ENCODE measurements at regions not wholly inside any gene's neighbourhood (a gene's known extent, or its start where the extent isn't known, plus 50 kb on each side); places are given as distances from the start of the nearest gene placed in this dataset.

GRCh38 chr3:124582621-124583395, 147.4 kb upstream of the UMPS start:
- Histone ChIP-seq H3K27me3 (replicated peaks in 1 of 4; ENCODE audit: control insufficient read depth in 3 of 4, extremely low read depth in 1 of 4, insufficient read depth in 3 of 4, low read length in 3 of 4) (peaks cover 12 to 34% (median 31%) of the 10 kb centered on the region in 4 experiments), H3K79me1 (ENCODE audit: low read depth, low read length) (no peaks in the 10 kb centered on the region), H3K18ac (ENCODE audit: extremely low read depth, low read length) (no peak overlapping the region), H2BK15ac (ENCODE audit: low read length) (no peak overlapping the region), H2AFZ (ENCODE audit: low read length) (no peak overlapping the region), H4K5ac (ENCODE audit: insufficient read length, low read depth, low read length) (no peak overlapping the region), H3K79me2 (ENCODE audit: control insufficient read depth in 1 of 2, insufficient read depth in 2 of 2, low read length in 2 of 2) (no peaks in the 10 kb centered on the region), H3K4me1 (replicated peaks in 1 of 4; ENCODE audit: control insufficient read depth in 3 of 4, insufficient read depth in 4 of 4, low read length in 3 of 4) (peaks cover 8 to 22% (median 15%) of the 10 kb centered on the region in 4 experiments), H3K56ac (replicated peaks; ENCODE audit: insufficient read length, low read depth, low read length) (no peak overlapping the region), H3K9me3 (ENCODE audit: insufficient read depth in 2 of 2, low read depth in 1 of 2, low read length in 1 of 2) (no peaks in the 10 kb centered on the region), H3K14ac (ENCODE audit: insufficient read length) (no peak overlapping the region), H3K27ac (ENCODE audit: low read depth, low read length) (no peak overlapping the region), H2BK5ac (ENCODE audit: low read depth, low read length) (no peak overlapping the region), H3K4me2 (ENCODE audit: insufficient read depth in 1 of 2, low read depth in 2 of 2, low read length in 2 of 2) (no peak overlapping the region), H3K4me3 (ENCODE audit: extremely low read depth in 1 of 4, insufficient read depth in 2 of 4, low read depth in 3 of 4, low read length in 4 of 4) (no peak overlapping the region), H2BK20ac (ENCODE audit: low read length) (no peak overlapping the region), H2AK5ac (ENCODE audit: low read depth, low read length) (no peak overlapping the region), H4K8ac (ENCODE audit: extremely low read depth, insufficient read depth, low read length) (no peak overlapping the region), H4K91ac (replicated peaks; ENCODE audit: insufficient read length, low read length) (no peak overlapping the region), H3K36me3 (ENCODE audit: control insufficient read depth in 2 of 4, insufficient read depth in 4 of 4, low read length in 3 of 4) (no peaks in the 10 kb centered on the region), H3K4ac (replicated peaks; ENCODE audit: insufficient read length, low read depth, low read length) (no peak overlapping the region), H2BK12ac (ENCODE audit: low read depth, low read length) (no peak overlapping the region), H4K20me1 (replicated peaks in 1 of 2; ENCODE audit: control insufficient read depth in 1 of 2, insufficient read depth in 2 of 2, low read length in 2 of 2) (no peaks in the 10 kb centered on the region), H3K23ac (ENCODE audit: insufficient read length) (no peak overlapping the region), H2BK120ac (replicated peaks; ENCODE audit: low read depth, low read length) (no peak overlapping the region), H3K23me2 (ENCODE audit: low read depth, low read length) (peaks cover 21% of the 10 kb centered on the region; the same call in 1 of the 2 replicates), H3K9ac (replicated peaks in 1 of 4; ENCODE audit: extremely low read depth in 1 of 4, low read depth in 3 of 4, low read length in 3 of 4) (no peak overlapping the region)
- FAIRE-seq (no peak), DNase-seq (ENCODE audit: low read depth in 1 of 2, low spot score in 2 of 2) (no peak)
- TF ChIP-seq ATF2 (IDR thresholded peaks at IDR 0.05; ENCODE audit: low read length) (no peak), HDAC2 (IDR thresholded peaks at IDR 0.05; ENCODE audit: borderline replicate concordance in 1 of 2, low read depth in 2 of 2, low read length in 2 of 2) (no peak), TAF1 (IDR thresholded peaks at IDR 0.05; ENCODE audit: low read depth, low read length) (no peak), CREB1 (IDR thresholded peaks at IDR 0.05) (no peak)
- WGBS, 2 experiments (ENCODE audit: extremely low coverage in 1 of 2, insufficient coverage in 1 of 2, insufficient read length in 1 of 2, insufficient replicate concordance in 2 of 2, low coverage in 1 of 2, low lambda C conversion rate in 2 of 2, missing lambda C conversion rate in 1 of 2): 63% methylated on average over 3 of the region's 3 CpGs; no CpG with 5 or more reads in 1 of the 2 experiments
- ChIA-PET CTCF (ENCODE audit: partially characterized antibody) (interaction anchor here (0.7 to 2.4 kb wide), 5 partner anchors 17 to 119 kb away, joined by 3 to 7 read pairs (median 3); no protein-coding TSS in a partner anchor), POLR2A (ENCODE audit: partially characterized antibody) (no interaction called here)
